Hippocampal formation (tissue), 2 donors: ENCODE measurements at regions not wholly inside any gene's neighbourhood (a gene's known extent, or its start where the extent isn't known, plus 50 kb on each side); places are given as distances from the start of the nearest gene placed in this dataset.
A peak's percentile ranks its signal among the peaks of the same experiment; 100 is the strongest.
"Not testable (repeated sequence)": the region's sequence is repeated elsewhere in the genome, so short reads cannot be mapped to it uniquely, and the experiment has no call there.

Experiments used
- DNase-seq, 2 donors: peaks; one replicate each; lab custom pipeline; 2025; lab: John Stamatoyannopoulos, UW

GRCh38 chr1:234865171-234866006, 255.4 kb upstream of the IRF2BP2 start:
- DNase-seq, result no peak

- no peak for DNase-seq
Observed at GRCh38 chr1:234864116-234864515, 254.1 kb upstream of the IRF2BP2 start.

DNA sequence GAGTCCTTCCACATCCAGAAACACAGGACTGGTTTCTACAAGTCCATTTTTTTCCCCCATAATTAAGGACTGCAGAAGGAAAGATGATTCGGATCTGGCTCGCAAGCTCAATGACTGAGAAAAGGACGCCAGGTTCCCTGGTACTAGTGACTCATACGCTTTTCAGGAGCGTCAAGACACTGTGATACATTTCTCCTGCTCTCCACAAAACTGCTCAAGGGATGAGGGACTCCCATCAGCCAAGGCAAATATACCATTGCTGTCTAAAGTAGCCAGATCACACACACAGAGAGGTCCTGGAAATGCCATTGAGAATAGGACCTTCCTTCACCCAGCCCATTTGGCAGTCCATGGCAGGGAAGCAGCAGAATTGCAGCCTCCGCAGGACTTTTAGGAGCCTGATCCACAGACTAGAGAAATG, 253.6 kb upstream of the IRF2BP2 start:
- DNase-seq, result no peak

DNA sequence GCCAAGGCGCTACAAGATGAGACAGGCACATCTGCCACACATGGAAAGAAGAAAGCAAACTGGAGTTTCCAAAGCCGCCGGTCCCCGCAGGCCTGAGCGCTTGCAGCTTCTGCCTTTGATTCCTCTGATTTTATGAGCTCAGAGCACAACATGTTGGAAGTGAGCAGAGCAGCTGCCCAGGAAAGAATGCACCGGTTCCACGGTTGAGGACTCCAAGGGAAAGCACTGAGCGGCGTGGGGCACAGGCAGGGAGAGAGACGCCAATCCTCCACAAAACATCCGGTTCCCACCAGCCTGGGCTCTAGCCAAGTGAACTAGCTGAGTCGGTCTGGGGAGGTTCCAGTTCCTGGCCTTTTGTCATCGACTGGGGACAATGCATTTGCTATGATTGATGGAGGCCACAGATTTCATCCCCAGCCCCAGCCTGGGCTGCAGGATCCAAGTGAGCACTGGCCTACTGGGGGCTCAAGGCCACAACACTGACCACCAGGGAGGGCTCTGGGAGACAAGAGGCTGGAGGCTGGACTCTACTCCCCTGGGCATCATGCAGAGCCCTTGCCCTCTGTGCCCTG, 253.1 kb upstream of the IRF2BP2 start:
- DNase-seq, result peak; percentile 67 to 69

GRCh38 chr1:234862360-234862943, 252.5 kb upstream of the IRF2BP2 start:
- DNase-seq, result peak in 1 of 2 donors; percentile 55

DNA sequence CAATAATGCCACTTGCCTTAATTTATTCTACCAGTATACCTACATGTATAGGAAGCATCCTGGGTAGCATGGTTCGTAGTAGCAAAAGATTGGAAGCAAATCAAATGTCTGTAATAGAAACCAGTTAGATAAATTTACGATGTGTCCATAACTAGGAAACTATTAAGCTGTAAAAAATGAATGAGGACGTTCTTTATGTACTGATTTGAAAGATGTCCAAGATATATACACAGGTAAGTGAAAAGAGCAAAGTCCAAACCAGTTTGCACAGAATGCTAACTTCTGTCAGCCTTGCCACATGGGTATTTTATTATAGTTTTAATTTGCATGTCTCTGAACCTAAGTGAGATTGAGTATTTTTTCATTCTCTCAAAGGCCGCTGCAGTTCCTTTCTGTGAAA, 251.8 kb upstream of the IRF2BP2 start:
- DNase-seq, result no peak

DNA sequence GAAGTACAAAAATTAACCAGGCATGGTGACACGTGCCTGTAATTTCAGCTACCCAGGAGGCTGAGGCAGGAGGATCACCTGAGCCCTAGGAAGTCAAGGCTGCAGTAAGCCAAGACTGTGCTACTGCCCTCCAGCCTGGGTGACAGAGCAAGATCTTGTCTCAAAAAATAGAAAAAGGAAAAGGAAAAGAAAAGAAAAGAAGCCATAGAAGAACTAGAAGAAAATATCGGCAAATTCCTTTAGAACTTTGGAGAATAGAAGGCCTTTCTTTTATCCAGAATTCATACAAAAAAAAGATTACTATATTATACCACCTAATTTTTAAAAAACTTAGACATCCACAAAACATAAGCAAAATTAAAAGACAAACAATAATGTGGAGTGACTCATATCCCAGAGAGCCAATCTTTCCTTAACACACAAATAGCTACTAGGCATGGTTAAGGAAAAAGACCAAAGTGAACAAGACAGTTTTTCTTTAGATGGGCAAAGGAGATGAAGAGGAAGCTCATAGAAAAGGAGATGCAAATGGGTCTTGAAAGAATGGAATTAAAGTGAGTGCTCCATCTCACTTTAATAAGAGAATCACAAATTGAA, 251.1 kb upstream of the IRF2BP2 start:
- DNase-seq, result no peak

DNA sequence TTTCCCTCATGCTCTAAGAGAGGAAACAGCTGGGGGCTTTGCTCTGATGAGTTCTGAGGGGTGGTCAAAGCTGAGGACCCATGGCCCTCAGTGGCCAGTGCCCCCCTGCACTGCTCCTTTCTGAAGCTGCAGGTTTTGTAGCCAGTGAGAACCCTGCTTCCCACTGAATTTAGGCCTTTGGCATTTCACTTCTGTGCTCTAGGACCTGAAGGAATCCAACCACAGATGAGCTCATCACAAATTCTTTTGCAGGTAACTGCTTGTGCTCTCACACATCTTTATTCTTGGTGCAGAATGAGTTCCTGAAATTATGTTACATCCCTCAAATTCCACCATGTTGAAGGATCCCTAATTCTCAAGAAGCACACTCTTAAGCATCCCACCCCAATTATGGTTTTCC, 248.7 kb upstream of the IRF2BP2 start:
- DNase-seq, result no peak

- DNase-seq, result no peak
Observed at GRCh38 chr1:234856845-234857245, 246.9 kb upstream of the IRF2BP2 start.

DNA sequence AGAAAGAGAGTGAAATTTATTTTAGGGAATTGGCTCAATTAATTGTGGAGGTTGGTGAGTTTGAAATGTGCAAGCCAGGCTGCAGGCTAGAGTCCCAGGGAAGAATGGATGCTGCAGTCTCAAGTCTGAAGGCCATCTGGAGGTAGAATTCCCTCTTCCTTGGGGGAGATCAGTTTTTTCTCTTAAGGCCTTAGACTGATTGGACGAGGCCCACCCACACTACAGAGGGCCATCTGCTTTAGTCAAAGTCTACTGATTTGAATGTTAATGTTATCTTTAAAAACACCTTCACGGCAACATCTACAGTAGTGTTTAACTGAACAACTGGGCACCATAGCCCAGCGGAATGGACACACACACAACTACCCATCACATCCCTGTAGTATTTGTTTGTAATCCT, 245.9 kb upstream of the IRF2BP2 start:
- no peak for DNase-seq

GRCh38 chr1:234854645-234855039, 244.7 kb upstream of the IRF2BP2 start:
- DNase-seq, result no peak

GRCh38 chr1:234853906-234854644, 244.1 kb upstream of the IRF2BP2 start:
- DNase-seq, result no peak

DNA sequence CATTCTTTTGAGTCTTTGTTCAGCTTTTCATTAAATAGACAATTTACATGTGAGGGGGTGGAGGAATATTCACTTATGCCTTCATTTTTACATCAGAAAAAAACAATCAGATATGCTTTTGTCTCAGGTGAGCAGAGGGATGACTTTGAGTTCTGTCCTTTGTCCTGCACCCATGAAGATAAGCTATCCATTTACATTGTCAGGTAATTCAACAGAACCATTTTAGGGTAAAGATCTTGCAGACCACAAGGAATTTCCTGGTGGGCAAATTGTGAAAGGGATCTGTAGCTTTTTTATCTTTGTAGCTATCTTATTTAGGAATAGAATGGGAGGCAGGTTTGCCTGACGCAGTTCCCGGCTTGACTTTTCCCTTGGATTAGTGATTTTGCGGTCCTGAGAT, 242.7 kb upstream of the IRF2BP2 start:
- no peak for DNase-seq

DNA sequence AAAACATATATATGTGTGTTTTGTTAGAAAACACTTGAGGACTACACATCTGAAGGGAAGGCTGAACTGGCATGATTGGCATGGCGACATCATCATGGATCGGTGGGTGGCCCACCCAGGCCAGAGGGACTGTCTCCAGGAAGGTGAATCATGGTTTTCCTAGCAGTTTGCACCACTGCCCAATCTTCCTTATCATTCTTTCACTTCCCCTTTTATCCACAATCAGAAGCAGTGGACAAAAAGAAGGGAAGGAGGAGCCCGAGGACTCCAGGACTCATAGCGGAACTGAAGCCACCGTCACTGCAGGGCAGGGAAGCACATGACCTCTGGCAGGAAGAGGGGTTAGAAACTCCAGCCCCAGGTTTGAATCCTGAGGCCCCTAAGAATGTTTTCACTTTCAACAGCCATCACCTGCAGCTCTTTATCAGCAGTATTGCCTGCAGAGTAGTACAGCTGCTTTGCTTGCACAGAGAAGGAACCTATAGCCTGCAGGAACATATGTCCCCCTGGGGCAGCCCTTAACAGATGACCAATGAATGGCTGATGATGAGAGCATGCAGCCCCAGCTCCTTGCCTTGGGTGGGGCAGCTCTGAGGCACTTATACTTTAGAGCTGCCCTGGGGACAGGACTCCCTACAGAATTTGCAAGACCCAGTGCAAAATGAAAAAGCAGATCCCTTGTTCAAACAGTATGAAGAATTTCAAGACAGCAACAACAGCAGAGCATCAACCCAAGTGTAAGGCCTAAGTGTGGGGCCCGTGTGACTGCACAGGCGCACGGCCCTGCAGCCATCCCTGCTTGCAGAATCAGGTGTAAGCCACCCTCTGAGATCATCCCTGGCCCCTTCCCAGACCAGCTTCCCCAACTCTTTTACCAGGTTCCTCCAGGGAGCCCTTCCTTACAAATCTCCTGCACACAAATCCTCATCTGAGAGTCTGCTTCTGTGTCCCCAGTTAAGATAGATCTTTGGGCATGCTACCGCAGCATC, 241.8 kb upstream of the IRF2BP2 start:
- DNase-seq, result peak in 1 of 2 donors; percentile 17

DNA sequence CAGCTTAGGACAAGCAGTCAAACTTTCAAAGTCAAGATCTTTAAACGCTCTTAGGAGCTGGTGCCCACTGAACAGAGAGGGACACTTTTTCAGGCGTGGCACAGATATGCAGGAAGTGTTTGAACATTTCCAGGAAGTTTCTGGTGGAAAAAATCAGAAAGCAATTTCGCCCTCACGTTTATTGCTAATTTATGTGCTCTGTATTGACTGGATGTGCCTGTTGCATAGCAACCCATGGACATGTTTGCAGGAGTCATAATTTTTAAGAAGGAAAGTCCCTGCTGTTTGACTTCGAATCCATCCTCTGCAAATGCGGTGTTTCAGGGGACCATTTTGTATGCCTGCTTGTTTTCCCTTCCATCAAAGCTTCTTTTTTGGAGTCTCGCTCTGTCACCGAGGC, 239.9 kb upstream of the IRF2BP2 start:
- DNase-seq, result no peak

DNA sequence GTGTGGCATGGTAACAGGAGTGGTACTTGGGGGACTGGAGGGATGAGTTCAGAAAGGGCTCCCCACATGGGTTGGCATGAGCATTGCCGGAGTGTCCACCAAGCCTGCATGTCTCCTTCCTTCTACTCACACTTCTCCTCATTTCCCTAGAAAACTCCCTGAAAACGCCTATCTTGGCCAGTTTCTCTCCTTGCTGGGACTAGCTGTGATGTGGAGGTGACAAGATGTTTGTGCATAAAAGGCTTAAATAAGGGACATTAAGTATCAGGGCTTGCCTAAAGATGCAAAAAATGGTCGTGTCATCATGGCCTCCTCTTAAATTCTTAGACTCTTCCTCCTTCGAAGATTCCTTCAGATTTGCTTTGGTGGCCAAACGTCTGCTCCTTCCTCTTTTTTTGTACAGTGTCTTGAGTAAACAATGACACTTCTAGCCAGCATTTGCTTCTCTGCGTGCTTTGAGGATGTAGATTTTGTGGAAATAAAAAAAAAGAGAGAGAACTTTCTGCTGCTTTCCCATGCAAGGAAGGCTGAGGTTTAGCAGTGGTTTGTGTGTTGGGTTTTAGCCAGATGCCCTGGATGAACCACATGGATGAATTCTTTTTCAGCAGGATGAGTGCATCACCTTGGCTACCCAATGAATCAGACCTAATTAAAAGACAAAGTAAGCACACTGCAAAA, 239.1 kb upstream of the IRF2BP2 start:
- DNase-seq, result peak; percentile 27

- not testable (repeated sequence) for DNase-seq
Observed at GRCh38 chr1:234846813-234847212, 236.8 kb upstream of the IRF2BP2 start.

DNA sequence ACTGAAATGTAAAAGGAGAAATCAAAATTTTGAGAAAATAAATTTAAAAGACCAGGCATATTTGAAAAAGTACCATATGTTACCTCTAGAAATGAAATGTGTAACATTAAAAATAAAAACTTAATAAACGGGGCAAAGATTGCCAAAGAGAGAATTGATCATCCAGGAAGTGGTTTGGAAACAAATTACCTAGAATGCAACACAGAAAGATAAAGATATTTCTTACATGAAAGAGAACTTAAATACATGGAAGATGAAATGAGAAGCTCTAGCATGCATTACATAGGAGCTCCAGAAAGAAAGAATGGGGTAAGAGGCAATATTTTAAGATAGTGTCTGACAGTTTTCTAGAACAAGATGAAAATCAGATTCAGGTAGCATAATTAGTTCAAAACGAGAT, 235.9 kb upstream of the IRF2BP2 start:
- DNase-seq, result no peak

DNA sequence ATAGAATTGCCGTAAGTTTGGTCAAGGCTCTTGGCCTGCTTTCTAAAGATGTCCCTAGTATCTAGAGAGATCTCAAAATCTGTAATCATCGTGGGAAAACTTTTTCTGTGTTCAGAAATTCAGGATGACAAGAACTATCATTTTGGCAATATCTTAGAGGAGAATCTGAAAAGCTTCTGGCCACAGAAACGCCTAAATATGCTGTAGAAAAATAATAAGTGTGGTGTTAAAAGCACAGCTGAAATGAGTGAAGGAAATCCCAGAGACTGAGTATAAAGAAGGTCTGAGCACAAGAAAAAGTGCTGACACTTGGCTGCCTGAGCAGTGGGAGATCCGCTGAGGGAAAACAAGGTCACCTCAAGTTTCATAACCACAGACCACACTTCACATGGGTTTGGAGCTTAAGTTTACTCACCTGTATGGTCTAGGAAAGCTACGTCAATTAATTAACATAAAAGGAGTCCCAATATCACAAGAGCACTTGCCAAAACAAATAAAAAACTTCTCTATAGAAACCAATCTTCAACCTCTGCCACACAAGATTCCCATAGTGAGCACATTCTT, 235.2 kb upstream of the IRF2BP2 start:
- no peak for DNase-seq

- no peak for DNase-seq
Observed at GRCh38 chr1:234844479-234845031, 234.6 kb upstream of the IRF2BP2 start.
